ENCODE measurements at regions not wholly inside any gene's neighbourhood (a gene's known extent, or its start where the extent isn't known, plus 50 kb on each side); places are given as distances from the start of the nearest gene placed in this dataset.
A peak's percentile ranks its signal among the peaks of the same experiment; 100 is the strongest.

DNA sequence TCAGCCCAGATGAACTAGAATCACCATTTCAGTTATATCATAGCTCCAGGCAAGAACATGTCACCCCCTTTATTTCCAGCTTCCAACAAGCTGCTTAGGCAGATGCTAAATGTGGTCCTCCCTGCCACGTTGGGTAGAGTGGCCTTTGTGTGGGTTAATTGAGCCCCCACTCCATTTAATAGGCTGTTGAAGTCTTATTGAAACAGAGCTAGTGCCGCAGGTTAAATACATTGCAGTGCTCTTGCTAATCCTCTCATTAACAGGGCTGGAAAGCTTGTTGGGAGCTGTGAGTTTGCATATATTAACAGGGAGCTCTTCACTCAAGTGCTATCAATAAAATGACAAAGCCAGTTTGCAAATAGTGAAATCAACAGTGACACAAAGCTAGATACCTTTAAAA is 248.4 kb upstream of the CMC1 start:
- TF ChIP-seq EZH2 (IDR thresholded peaks at IDR 0.05), result no peak
- TF ChIP-seq, protein P1, sequence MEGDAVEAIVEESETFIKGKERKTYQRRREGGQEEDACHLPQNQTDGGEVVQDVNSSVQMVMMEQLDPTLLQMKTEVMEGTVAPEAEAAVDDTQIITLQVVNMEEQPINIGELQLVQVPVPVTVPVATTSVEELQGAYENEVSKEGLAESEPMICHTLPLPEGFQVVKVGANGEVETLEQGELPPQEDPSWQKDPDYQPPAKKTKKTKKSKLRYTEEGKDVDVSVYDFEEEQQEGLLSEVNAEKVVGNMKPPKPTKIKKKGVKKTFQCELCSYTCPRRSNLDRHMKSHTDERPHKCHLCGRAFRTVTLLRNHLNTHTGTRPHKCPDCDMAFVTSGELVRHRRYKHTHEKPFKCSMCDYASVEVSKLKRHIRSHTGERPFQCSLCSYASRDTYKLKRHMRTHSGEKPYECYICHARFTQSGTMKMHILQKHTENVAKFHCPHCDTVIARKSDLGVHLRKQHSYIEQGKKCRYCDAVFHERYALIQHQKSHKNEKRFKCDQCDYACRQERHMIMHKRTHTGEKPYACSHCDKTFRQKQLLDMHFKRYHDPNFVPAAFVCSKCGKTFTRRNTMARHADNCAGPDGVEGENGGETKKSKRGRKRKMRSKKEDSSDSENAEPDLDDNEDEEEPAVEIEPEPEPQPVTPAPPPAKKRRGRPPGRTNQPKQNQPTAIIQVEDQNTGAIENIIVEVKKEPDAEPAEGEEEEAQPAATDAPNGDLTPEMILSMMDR (IDR thresholded peaks at IDR 0.05), result no peak
- peak; percentile 88 for TF ChIP-seq EZH2phosphoT487 (IDR thresholded peaks at IDR 0.05)
